ENCODE measurements at regions not wholly inside any gene's neighbourhood (a gene's known extent, or its start where the extent isn't known, plus 50 kb on each side); places are given as distances from the start of the nearest gene placed in this dataset.

DNA sequence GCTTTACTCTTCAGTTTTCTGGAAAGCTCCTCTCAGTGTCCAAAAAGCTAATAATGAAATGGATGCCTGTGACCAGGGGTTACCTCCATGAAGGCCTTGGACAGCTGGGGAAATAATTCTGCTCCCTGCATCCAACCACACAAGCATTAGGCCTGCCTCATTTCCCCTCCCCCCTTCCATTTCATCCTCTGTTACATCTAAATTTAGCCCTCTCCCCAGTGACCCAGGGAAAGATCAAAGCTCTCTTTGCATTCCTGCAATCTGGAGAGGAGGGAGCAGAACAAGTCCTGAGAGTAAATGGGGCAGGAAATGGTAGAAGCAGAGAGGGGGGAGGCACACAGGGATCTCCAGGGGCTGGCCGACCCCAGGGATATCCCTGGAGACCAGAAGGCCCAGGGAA, 452.7 kb downstream of the TSHZ3 start:
- no peak for TF ChIP-seq CTCF (IDR thresholded peaks at IDR 0.05)
- no peak for TF ChIP-seq EP300 (IDR thresholded peaks at IDR 0.05)
- TF ChIP-seq POLR2A (IDR thresholded peaks at IDR 0.05) = no peak

Data from tibial nerve (tissue), 4 donors.